ENCODE measurements at regions not wholly inside any gene's neighbourhood (a gene's known extent, or its start where the extent isn't known, plus 50 kb on each side); places are given as distances from the start of the nearest gene placed in this dataset.

- no peak overlapping the region for H3K4me3 ChIP-seq (ENCODE audit: low read depth, low read length)
- no peak for DNase-seq (ENCODE audit: low read depth)
- TF ChIP-seq CTCF (IDR thresholded peaks at IDR 0.05; ENCODE audit: low read depth, low read length, missing control alignments), result no peak
- in situ Hi-C loops (cut with HindIII; ENCODE audit: low sequenced_read_pairs), result no loop called here
Measured at GRCh38 chr16:52033992-52034391, 513.0 kb downstream of the TOX3 start.

- no peak overlapping the region for H3K4me3 ChIP-seq (ENCODE audit: low read depth, low read length)
- no peak for TF ChIP-seq CTCF (IDR thresholded peaks at IDR 0.05; ENCODE audit: low read depth, low read length, missing control alignments)
- DNase-seq (ENCODE audit: low read depth), result no peak
- in situ Hi-C loops (cut with HindIII; ENCODE audit: low sequenced_read_pairs), result no loop called here
Measured at GRCh38 chr16:52022980-52023379, 524.0 kb downstream of the TOX3 start.

GRCh38 chr16:52022177-52022576, 524.8 kb downstream of the TOX3 start:
- H3K4me3 ChIP-seq (ENCODE audit: low read depth, low read length), result no peak overlapping the region
- in situ Hi-C loops (cut with HindIII; ENCODE audit: low sequenced_read_pairs), result no loop called here
- DNase-seq (ENCODE audit: low read depth), result no peak
- TF ChIP-seq CTCF (IDR thresholded peaks at IDR 0.05; ENCODE audit: low read depth, low read length, missing control alignments), result no peak

GRCh38 chr16:52016387-52016786, 530.6 kb downstream of the TOX3 start:
- DNase-seq (ENCODE audit: low read depth), result no peak
- in situ Hi-C loops (cut with HindIII; ENCODE audit: low sequenced_read_pairs), result no loop called here
- no peak for TF ChIP-seq CTCF (IDR thresholded peaks at IDR 0.05; ENCODE audit: low read depth, low read length, missing control alignments)

GRCh38 chr16:52005551-52005950, 541.4 kb downstream of the TOX3 start:
- in situ Hi-C loops (cut with HindIII; ENCODE audit: low sequenced_read_pairs), result no loop called here
- TF ChIP-seq CTCF (IDR thresholded peaks at IDR 0.05; ENCODE audit: low read depth, low read length, missing control alignments), result no peak
- DNase-seq (ENCODE audit: low read depth), result no peak
- H3K4me3 ChIP-seq (ENCODE audit: low read depth, low read length), result no peak overlapping the region

More at GRCh38 chr16:52016387-52016786, 530.6 kb downstream of the TOX3 start:
- H3K4me3 ChIP-seq (ENCODE audit: low read depth, low read length), result no peak overlapping the region

- DNase-seq (ENCODE audit: low read depth), result no peak
- TF ChIP-seq CTCF (IDR thresholded peaks at IDR 0.05; ENCODE audit: low read depth, low read length, missing control alignments), result no peak
- H3K4me3 ChIP-seq (ENCODE audit: low read depth, low read length), result no peak overlapping the region
- in situ Hi-C loops (cut with HindIII; ENCODE audit: low sequenced_read_pairs), result no loop called here
Measured at GRCh38 chr16:52004343-52004742, 542.6 kb downstream of the TOX3 start.

GRCh38 chr16:52002026-52002425, 544.9 kb downstream of the TOX3 start:
- TF ChIP-seq CTCF (IDR thresholded peaks at IDR 0.05; ENCODE audit: low read depth, low read length, missing control alignments), result no peak
- H3K4me3 ChIP-seq (ENCODE audit: low read depth, low read length), result no peak overlapping the region
- in situ Hi-C loops (cut with HindIII; ENCODE audit: low sequenced_read_pairs), result no loop called here
- DNase-seq (ENCODE audit: low read depth), result no peak

All from astrocyte of the cerebellum (primary cell).